Activated naive CD4-positive, alpha-beta T cell treated with anti-CD3 and anti-CD28 coated beads for 36 hours (primary cell): ENCODE measurements at regions not wholly inside any gene's neighbourhood (a gene's known extent, or its start where the extent isn't known, plus 50 kb on each side); places are given as distances from the start of the nearest gene placed in this dataset.
A peak's percentile ranks its signal among the peaks of the same experiment; 100 is the strongest.

Experiments
- CTCF ChIA-PET: fragments of 350-600 bp; sonication (Branson Sonifier 250); formaldehyde crosslinking; loops from one replicate; lab custom pipeline; 2021; ENCODE audit warnings: antibody characterized with exemption; lab: Charles Lee
- DNase-seq: peaks from one replicate; pipeline ENCODE4 v3.0.0-alpha.2; 2020
- H3K27ac Mint-ChIP-seq: one replicate; pipeline ENCODE4 v1.8.0; 2021; ENCODE audit warnings: mild to moderate bottlenecking, mixed read lengths
- H3K27me3 Mint-ChIP-seq: one replicate; pipeline ENCODE4 v1.8.0; 2021; ENCODE audit warnings: low read depth, mixed read lengths
- H3K36me3 Mint-ChIP-seq: one replicate; pipeline ENCODE4 v1.8.0; 2021; ENCODE audit warnings: low read depth, mixed read lengths
- H3K4me1 Mint-ChIP-seq: one replicate; pipeline ENCODE4 v1.8.0; 2021; ENCODE audit warnings: low read depth, mixed read lengths
- H3K4me3 Mint-ChIP-seq: one replicate; pipeline ENCODE4 v1.8.0; 2021; ENCODE audit warnings: mild to moderate bottlenecking, moderate library complexity, mixed read lengths
- H3K9me3 Mint-ChIP-seq: one replicate; pipeline ENCODE4 v1.8.0; 2021; ENCODE audit warnings: mixed read lengths
- intact Hi-C: fragments of 100-400 bp; cut with micrococcal nuclease; formaldehyde crosslinking; loops from one replicate; pipeline ENCODE4 v1.15.1; 2023

- H3K4me1 Mint-ChIP-seq: peaks cover 55% of the 10 kb centered on the region
- no peak for DNase-seq
- no peaks in the 10 kb centered on the region for H3K27me3 Mint-ChIP-seq
- H3K36me3 Mint-ChIP-seq: no peaks in the 10 kb centered on the region
- H3K4me3 Mint-ChIP-seq: no peak overlapping the region
- H3K9me3 Mint-ChIP-seq: no peaks in the 10 kb centered on the region
- intact Hi-C loops: loop anchor here (2.0 to 5.0 kb wide), 2 partner anchors 39 to 189 kb away; no protein-coding TSS in a partner anchor
- H3K27ac Mint-ChIP-seq: peak overlapping the region; percentile 14
- CTCF ChIA-PET: interaction anchor here (0.9 to 7.6 kb wide), 12 partner anchors 15 to 407 kb away, joined by 3 to 110 read pairs (median 8); no protein-coding TSS in a partner anchor
Observed at GRCh38 chr1:101307985-101308689, 71.3 kb downstream of the S1PR1 start.

GRCh38 chr1:101308935-101309333 lies 72.1 kb downstream of the S1PR1 start:
- Mint-ChIP-seq H3K36me3 (no peaks in the 10 kb centered on the region), H3K9me3 (no peaks in the 10 kb centered on the region), H3K4me1 (peaks cover 61% of the 10 kb centered on the region), H3K27me3 (no peaks in the 10 kb centered on the region), H3K4me3 (peak overlapping the region; percentile 39), H3K27ac (peak overlapping the region; percentile 48)
- intact Hi-C loops: loop anchor here (1.0 to 5.0 kb wide), 8 partner anchors 18 to 413 kb away; partner anchors contain the start of gene SLC30A7
- CTCF ChIA-PET: interaction anchor here (0.6 to 7.6 kb wide), 46 partner anchors 9 to 412 kb away, joined by 3 to 110 read pairs (median 4); no protein-coding TSS in a partner anchor
- DNase-seq: no peak

GRCh38 chr1:101309334-101310311 lies 72.8 kb downstream of the S1PR1 start:
- H3K4me1 Mint-ChIP-seq: peaks cover 68% of the 10 kb centered on the region
- CTCF ChIA-PET: interaction anchor here (0.6 to 7.6 kb wide), 51 partner anchors 9 to 413 kb away, joined by 3 to 110 read pairs (median 4); no protein-coding TSS in a partner anchor

GRCh38 chr1:101310506-101310905 lies 73.7 kb downstream of the S1PR1 start:
- Mint-ChIP-seq H3K27me3 (no peaks in the 10 kb centered on the region), H3K4me3 (no peak overlapping the region), H3K4me1 (peaks cover 73% of the 10 kb centered on the region), H3K9me3 (no peaks in the 10 kb centered on the region), H3K27ac (no peak overlapping the region), H3K36me3 (no peaks in the 10 kb centered on the region)
- CTCF ChIA-PET: interaction anchor here (0.7 to 7.6 kb wide), 17 partner anchors 8 to 1475 kb away, joined by 3 to 110 read pairs (median 8); no protein-coding TSS in a partner anchor
- DNase-seq: no peak
- intact Hi-C loops: loop anchor here (5.0 kb wide), 2 partner anchors 142 to 197 kb away; no protein-coding TSS in a partner anchor

More at GRCh38 chr1:101309334-101310311, 72.8 kb downstream of the S1PR1 start:
- DNase-seq: peak; percentile 80
- no peaks in the 10 kb centered on the region for H3K36me3 Mint-ChIP-seq
- H3K27me3 Mint-ChIP-seq: no peaks in the 10 kb centered on the region
- no peaks in the 10 kb centered on the region for H3K9me3 Mint-ChIP-seq
- intact Hi-C loops: loop anchor here (1.0 to 5.0 kb wide), 10 partner anchors 18 to 413 kb away; partner anchors contain the start of gene SLC30A7
- peak overlapping the region; percentile 48 for H3K27ac Mint-ChIP-seq
- peak overlapping the region; percentile 71 for H3K4me3 Mint-ChIP-seq

- H3K4me1 Mint-ChIP-seq: peaks cover 73% of the 10 kb centered on the region
Observed at GRCh38 chr1:101311146-101311920, 74.5 kb downstream of the S1PR1 start.

GRCh38 chr1:101312147-101312546 lies 75.3 kb downstream of the S1PR1 start:
- no peaks in the 10 kb centered on the region for H3K36me3 Mint-ChIP-seq

More at GRCh38 chr1:101311146-101311920, 74.5 kb downstream of the S1PR1 start:
- H3K27me3 Mint-ChIP-seq: no peaks in the 10 kb centered on the region
- no peak overlapping the region for H3K27ac Mint-ChIP-seq
- no peaks in the 10 kb centered on the region for H3K36me3 Mint-ChIP-seq
- no peak overlapping the region for H3K4me3 Mint-ChIP-seq
- peak; percentile 51 for DNase-seq
- CTCF ChIA-PET: interaction anchor here (0.6 to 7.6 kb wide), 12 partner anchors 8 to 1474 kb away, joined by 3 to 110 read pairs (median 16); no protein-coding TSS in a partner anchor
- no peaks in the 10 kb centered on the region for H3K9me3 Mint-ChIP-seq
- intact Hi-C loops: loop anchor here (5.0 kb wide), 2 partner anchors 141 to 196 kb away; no protein-coding TSS in a partner anchor

GRCh38 chr1:101313356-101313755 lies 76.5 kb downstream of the S1PR1 start:
- no peak overlapping the region for H3K27ac Mint-ChIP-seq

More at GRCh38 chr1:101312147-101312546, 75.3 kb downstream of the S1PR1 start:
- DNase-seq: no peak
- H3K4me1 Mint-ChIP-seq: peaks cover 73% of the 10 kb centered on the region
- peak overlapping the region; percentile 3 for H3K27ac Mint-ChIP-seq
- peak overlapping the region; percentile 44 for H3K4me3 Mint-ChIP-seq
- intact Hi-C loops: loop anchor here (5.0 kb wide), 2 partner anchors 140 to 195 kb away; no protein-coding TSS in a partner anchor
- CTCF ChIA-PET: interaction anchor here (0.8 to 7.6 kb wide), 5 partner anchors 8 to 45 kb away, joined by 3 to 110 read pairs (median 27); no protein-coding TSS in a partner anchor
- H3K9me3 Mint-ChIP-seq: no peaks in the 10 kb centered on the region
- H3K27me3 Mint-ChIP-seq: no peaks in the 10 kb centered on the region

GRCh38 chr1:101314244-101314643 lies 77.4 kb downstream of the S1PR1 start:
- H3K9me3 Mint-ChIP-seq: no peaks in the 10 kb centered on the region
- CTCF ChIA-PET: interaction anchor here (0.9 to 7.6 kb wide), 4 partner anchors 22 to 141 kb away, joined by 3 to 75 read pairs (median 16); no protein-coding TSS in a partner anchor
- H3K4me1 Mint-ChIP-seq: peaks cover 55% of the 10 kb centered on the region
- no peaks in the 10 kb centered on the region for H3K27me3 Mint-ChIP-seq
- intact Hi-C loops: loop anchor here (2.0 to 5.0 kb wide), 3 partner anchors 17 to 193 kb away; no protein-coding TSS in a partner anchor
- no peaks in the 10 kb centered on the region for H3K36me3 Mint-ChIP-seq
- peak; percentile 75 for DNase-seq
- no peak overlapping the region for H3K4me3 Mint-ChIP-seq
- H3K27ac Mint-ChIP-seq: no peak overlapping the region

More at GRCh38 chr1:101313356-101313755, 76.5 kb downstream of the S1PR1 start:
- peaks cover 62% of the 10 kb centered on the region for H3K4me1 Mint-ChIP-seq
- H3K36me3 Mint-ChIP-seq: no peaks in the 10 kb centered on the region
- H3K9me3 Mint-ChIP-seq: no peaks in the 10 kb centered on the region
- no peak for DNase-seq
- H3K4me3 Mint-ChIP-seq: no peak overlapping the region
- CTCF ChIA-PET: interaction anchor here (4.1 to 7.6 kb wide), 3 partner anchors 21 to 44 kb away, joined by 27 to 110 read pairs (median 75); no protein-coding TSS in a partner anchor
- intact Hi-C loops: loop anchor here (5.0 kb wide), 2 partner anchors 139 to 194 kb away; no protein-coding TSS in a partner anchor
- no peaks in the 10 kb centered on the region for H3K27me3 Mint-ChIP-seq

- Mint-ChIP-seq H3K27ac (no peak overlapping the region), H3K27me3 (no peaks in the 10 kb centered on the region), H3K9me3 (no peaks in the 10 kb centered on the region), H3K4me1 (peaks cover 35% of the 10 kb centered on the region), H3K4me3 (no peak overlapping the region), H3K36me3 (no peaks in the 10 kb centered on the region)
- intact Hi-C loops: no loop called here
- CTCF ChIA-PET: interaction anchor here (0.7 kb wide), 1 partner anchor 158 kb away, joined by 3 read pairs; no protein-coding TSS in a partner anchor
- DNase-seq: no peak
Observed at GRCh38 chr1:101316256-101316655, 79.4 kb downstream of the S1PR1 start.

GRCh38 chr1:101316799-101317198 lies 80.0 kb downstream of the S1PR1 start:
- H3K27me3 Mint-ChIP-seq: no peaks in the 10 kb centered on the region
- peaks cover 30% of the 10 kb centered on the region for H3K4me1 Mint-ChIP-seq
- intact Hi-C loops: no loop called here
- CTCF ChIA-PET: interaction anchor here (0.7 to 1.3 kb wide), 4 partner anchors 10 to 159 kb away, joined by 3 to 5 read pairs (median 3); no protein-coding TSS in a partner anchor
- no peaks in the 10 kb centered on the region for H3K36me3 Mint-ChIP-seq
- no peak overlapping the region for H3K4me3 Mint-ChIP-seq
- no peaks in the 10 kb centered on the region for H3K9me3 Mint-ChIP-seq
- DNase-seq: no peak
- H3K27ac Mint-ChIP-seq: no peak overlapping the region
